Smooth muscle cell (in vitro differentiated cells): ENCODE measurements at regions not wholly inside any gene's neighbourhood (a gene's known extent, or its start where the extent isn't known, plus 50 kb on each side); places are given as distances from the start of the nearest gene placed in this dataset.

Experiments used
- DNase-seq: peaks from one replicate; lab custom pipeline; 2025; ENCODE audit not compliant: unreplicated experiment; lab: John Stamatoyannopoulos, UW
- H2AFZ ChIP-seq: fragments of 200-600 bp; sonication (generic); 2 replicates; pipeline ENCODE4 v1.6.0; 2016; ENCODE audit warnings: antibody characterized with exemption, low read depth, mild to moderate bottlenecking
- H3F3A ChIP-seq: fragments of 200-600 bp; sonication (generic); 2 replicates; pipeline ENCODE4 v1.6.0; 2017; ENCODE audit warnings: antibody characterized with exemption, low read depth
- H3K27ac ChIP-seq: fragments of 200-600 bp; sonication (generic); 2 replicates; pipeline ENCODE4 v1.5.1; 2016; ENCODE audit warnings: low read depth, mild to moderate bottlenecking
- H3K27me3 ChIP-seq: fragments of 200-600 bp; sonication (generic); 2 replicates; pipeline ENCODE4 v1.6.1; 2016; ENCODE audit warnings: low read depth, mild to moderate bottlenecking
- H3K36me3 ChIP-seq: fragments of 200-600 bp; sonication (generic); 2 replicates; pipeline ENCODE4 v1.5.1; 2016; ENCODE audit warnings: low read depth
- H3K4me1 ChIP-seq: fragments of 200-600 bp; sonication (generic); 2 replicates; pipeline ENCODE4 v1.5.1; 2016; ENCODE audit warnings: low read depth
- H3K4me2 ChIP-seq: fragments of 200-600 bp; sonication (generic); 2 replicates; pipeline ENCODE4 v1.6.0; 2016; ENCODE audit warnings: mild to moderate bottlenecking
- H3K4me3 ChIP-seq: fragments of 200-600 bp; sonication (generic); 2 replicates; pipeline ENCODE4 v1.5.1; 2016; ENCODE audit warnings: mild to moderate bottlenecking
- H3K79me2 ChIP-seq: fragments of 200-600 bp; sonication (generic); 2 replicates; pipeline ENCODE4 v1.6.0; 2016; ENCODE audit warnings: low read depth, mild to moderate bottlenecking
- H3K9ac ChIP-seq: fragments of 200-600 bp; sonication (generic); 2 replicates; pipeline ENCODE4 v1.6.0; 2016; ENCODE audit warnings: low read depth
- H3K9me3 ChIP-seq: fragments of 200-600 bp; sonication (generic); replicated peaks from 2 replicates; pipeline ENCODE4 v1.5.1; 2016; ENCODE audit warnings: low read depth
- H4K20me1 ChIP-seq: fragments of 200-600 bp; sonication (generic); 2 replicates; pipeline ENCODE4 v1.6.0; 2016; ENCODE audit warnings: low read depth
- WGBS: methylation state at CpG from one replicate; pipeline ENCODE4 v1.1.7; 2016; ENCODE audit warnings: low lambda C conversion rate; 5-methylcytosine and 5-hydroxymethylcytosine counted together
- TF ChIP-seq, protein P1 (sequence below): fragments of 200-600 bp; sonication (generic); IDR thresholded peaks from 2 replicates; pipeline ENCODE4 v1.5.1; 2017; ENCODE audit warnings: borderline replicate concordance, mild to moderate bottlenecking, antibody characterized with exemption; ENCODE audit not compliant: insufficient read depth, poor library complexity, severe bottlenecking

DNA sequence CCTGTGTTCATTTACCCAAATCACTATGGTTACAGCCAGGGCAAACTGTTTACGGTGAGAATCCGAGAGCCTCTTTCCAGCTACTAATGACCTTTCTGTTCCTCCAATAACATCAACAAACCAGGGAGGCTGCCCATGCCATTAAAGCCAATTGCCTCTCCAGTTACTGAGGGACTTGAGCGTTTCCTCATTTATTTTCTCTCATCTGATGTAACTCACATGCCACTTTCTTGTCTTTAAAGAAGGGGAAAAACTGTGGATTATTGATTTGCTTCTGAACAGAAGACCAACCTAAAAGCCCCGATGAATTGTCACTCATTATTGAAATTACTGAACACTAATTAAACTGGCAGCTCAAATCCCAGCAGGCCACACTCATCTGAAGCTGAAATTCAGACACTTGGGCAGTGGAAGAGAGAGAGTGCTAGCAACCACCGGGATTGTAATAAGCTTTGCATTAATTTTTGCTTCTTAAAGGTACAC, 595.8 kb upstream of the MKI67 start:
- no peaks in the 10 kb centered on the region for H3K36me3 ChIP-seq
- H3F3A ChIP-seq = no peaks in the 10 kb centered on the region
- no peaks in the 10 kb centered on the region for H3K9me3 ChIP-seq
- TF ChIP-seq, protein P1, sequence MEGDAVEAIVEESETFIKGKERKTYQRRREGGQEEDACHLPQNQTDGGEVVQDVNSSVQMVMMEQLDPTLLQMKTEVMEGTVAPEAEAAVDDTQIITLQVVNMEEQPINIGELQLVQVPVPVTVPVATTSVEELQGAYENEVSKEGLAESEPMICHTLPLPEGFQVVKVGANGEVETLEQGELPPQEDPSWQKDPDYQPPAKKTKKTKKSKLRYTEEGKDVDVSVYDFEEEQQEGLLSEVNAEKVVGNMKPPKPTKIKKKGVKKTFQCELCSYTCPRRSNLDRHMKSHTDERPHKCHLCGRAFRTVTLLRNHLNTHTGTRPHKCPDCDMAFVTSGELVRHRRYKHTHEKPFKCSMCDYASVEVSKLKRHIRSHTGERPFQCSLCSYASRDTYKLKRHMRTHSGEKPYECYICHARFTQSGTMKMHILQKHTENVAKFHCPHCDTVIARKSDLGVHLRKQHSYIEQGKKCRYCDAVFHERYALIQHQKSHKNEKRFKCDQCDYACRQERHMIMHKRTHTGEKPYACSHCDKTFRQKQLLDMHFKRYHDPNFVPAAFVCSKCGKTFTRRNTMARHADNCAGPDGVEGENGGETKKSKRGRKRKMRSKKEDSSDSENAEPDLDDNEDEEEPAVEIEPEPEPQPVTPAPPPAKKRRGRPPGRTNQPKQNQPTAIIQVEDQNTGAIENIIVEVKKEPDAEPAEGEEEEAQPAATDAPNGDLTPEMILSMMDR = no peak
- H3K4me1 ChIP-seq = no peaks in the 10 kb centered on the region
- no peak overlapping the region for H3K4me3 ChIP-seq
- H3K79me2 ChIP-seq = no peaks in the 10 kb centered on the region
- 76% methylated on average over 5 of the region's 5 CpGs for WGBS
- H3K4me2 ChIP-seq = no peak overlapping the region
- H2AFZ ChIP-seq = no peak overlapping the region
- H3K27ac ChIP-seq = no peak overlapping the region
- H4K20me1 ChIP-seq = no peaks in the 10 kb centered on the region
- H3K9ac ChIP-seq = no peak overlapping the region
- peaks cover 6% of the 10 kb centered on the region for H3K27me3 ChIP-seq
- DNase-seq = no peak

- H3K27ac ChIP-seq = no peak overlapping the region
- TF ChIP-seq, protein P1 = no peak
- WGBS = 77% methylated on average over 3 of the region's 3 CpGs
- no peaks in the 10 kb centered on the region for H3K4me1 ChIP-seq
- no peak overlapping the region for H2AFZ ChIP-seq
- no peaks in the 10 kb centered on the region for H4K20me1 ChIP-seq
- no peaks in the 10 kb centered on the region for H3K9me3 ChIP-seq
- no peaks in the 10 kb centered on the region for H3K79me2 ChIP-seq
- no peak overlapping the region for H3K9ac ChIP-seq
- H3K4me3 ChIP-seq = no peak overlapping the region
- DNase-seq = no peak
- H3K27me3 ChIP-seq = peaks cover 16% of the 10 kb centered on the region
- no peaks in the 10 kb centered on the region for H3F3A ChIP-seq
- H3K4me2 ChIP-seq = no peak overlapping the region
- no peaks in the 10 kb centered on the region for H3K36me3 ChIP-seq
Observed at GRCh38 chr10:128722947-128723346, 596.7 kb upstream of the MKI67 start.

GRCh38 chr10:128723631-128724205, 597.5 kb upstream of the MKI67 start:
- H3K27ac ChIP-seq = no peak overlapping the region
- TF ChIP-seq, protein P1 = no peak
- H3K4me2 ChIP-seq = no peak overlapping the region
- H3K9ac ChIP-seq = no peak overlapping the region
- no peaks in the 10 kb centered on the region for H3K36me3 ChIP-seq
- no peak overlapping the region for H3K4me3 ChIP-seq
- no peak for DNase-seq
- no peaks in the 10 kb centered on the region for H3K79me2 ChIP-seq
- H3F3A ChIP-seq = no peaks in the 10 kb centered on the region
- peaks cover 21% of the 10 kb centered on the region for H3K27me3 ChIP-seq
- 92% methylated on average over 14 of the region's 14 CpGs for WGBS
- no peaks in the 10 kb centered on the region for H3K9me3 ChIP-seq
- no peaks in the 10 kb centered on the region for H3K4me1 ChIP-seq
- no peak overlapping the region for H2AFZ ChIP-seq
- H4K20me1 ChIP-seq = no peaks in the 10 kb centered on the region

DNA sequence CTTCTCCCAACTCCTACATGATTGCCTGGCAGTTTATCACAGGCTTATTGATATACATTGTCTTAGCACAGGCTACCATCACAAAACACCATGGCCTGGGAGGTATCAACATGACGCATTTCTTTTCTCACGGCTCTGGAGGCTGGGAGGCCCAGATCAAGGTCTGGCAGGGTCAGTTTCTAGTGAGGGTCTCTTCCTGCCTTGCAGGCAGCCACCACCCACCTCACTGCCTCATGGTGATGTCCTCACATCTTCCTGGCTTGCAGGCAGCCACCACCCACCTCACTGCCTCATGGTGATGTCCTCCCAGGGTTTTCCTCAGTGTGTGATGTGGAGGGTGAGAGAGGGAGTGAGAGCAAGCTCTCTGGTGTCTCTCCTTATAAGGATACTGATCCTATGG, 599.3 kb upstream of the MKI67 start:
- no peak overlapping the region for H3K4me2 ChIP-seq
- H2AFZ ChIP-seq = no peak overlapping the region
- H3K79me2 ChIP-seq = no peaks in the 10 kb centered on the region
- H3K9me3 ChIP-seq = no peaks in the 10 kb centered on the region
- no peak overlapping the region for H3K4me3 ChIP-seq
- 84% methylated on average over 2 of the region's 2 CpGs for WGBS
- DNase-seq = no peak
- H3K27me3 ChIP-seq = peaks cover 30% of the 10 kb centered on the region
- H3F3A ChIP-seq = no peaks in the 10 kb centered on the region
- no peak overlapping the region for H3K27ac ChIP-seq
- no peaks in the 10 kb centered on the region for H4K20me1 ChIP-seq
- H3K9ac ChIP-seq = no peak overlapping the region
- no peaks in the 10 kb centered on the region for H3K4me1 ChIP-seq
- TF ChIP-seq, protein P1 = no peak
- H3K36me3 ChIP-seq = no peaks in the 10 kb centered on the region
